HepG2 (cell line): ENCODE measurements at regions not wholly inside any gene's neighbourhood (a gene's known extent, or its start where the extent isn't known, plus 50 kb on each side); places are given as distances from the start of the nearest gene placed in this dataset.

ENCODE experiments used
- CENPBD1 ChIP-seq: sonication (generic); formaldehyde crosslinking; IDR thresholded peaks from 2 replicates; pipeline ENCODE4 v1.8.0; 2022; ENCODE audit warnings: missing genetic modification reagents, low read depth, mild to moderate bottlenecking, borderline replicate concordance
- DRAP1 ChIP-seq: IDR thresholded peaks from 2 replicates; pipeline ENCODE4 v1.6.1; 2016; ENCODE audit warnings: missing genetic modification reagents, missing compliant biosample characterization
- ERF ChIP-seq: IDR thresholded peaks from 2 replicates; pipeline ENCODE4 v1.6.1; 2018; ENCODE audit warnings: missing biosample characterization, missing genetic modification reagents
- FLYWCH1 ChIP-seq: sonication (generic); formaldehyde crosslinking; IDR thresholded peaks from 2 replicates; pipeline ENCODE4 v1.8.1; 2023; ENCODE audit warnings: mild to moderate bottlenecking, missing genetic modification reagents
- GPN1 ChIP-seq: sonication (generic); formaldehyde crosslinking; IDR thresholded peaks from 2 replicates; pipeline ENCODE4 v1.5.1; 2020; ENCODE audit warnings: missing genetic modification reagents, borderline replicate concordance
- IKZF1 ChIP-seq: fragments of 450-650 bp; IDR thresholded peaks from 2 replicates; pipeline ENCODE4 v1.7.1; 2016
- ISX ChIP-seq: sonication (generic); formaldehyde crosslinking; conservative IDR thresholded peaks from 2 replicates; pipeline ENCODE4 v1.5.0; 2020; ENCODE audit warnings: missing genetic modification reagents
- KAT8 ChIP-seq: IDR thresholded peaks from 2 replicates; pipeline ENCODE4 v1.6.1; 2016; ENCODE audit warnings: missing genetic modification reagents, missing compliant biosample characterization
- KDM5A ChIP-seq: fragments of 200-600 bp; sonication (generic); IDR thresholded peaks from 2 replicates; pipeline ENCODE4 v1.7.0; 2018; ENCODE audit warnings: antibody characterized with exemption, mild to moderate bottlenecking, low read length, borderline replicate concordance
- LRRFIP1 ChIP-seq: sonication (generic); formaldehyde crosslinking; conservative IDR thresholded peaks from 2 replicates; pipeline ENCODE4 v1.4.0; 2020; ENCODE audit warnings: missing genetic modification reagents
- NCOR1 ChIP-seq: fragments of 200-600 bp; sonication (generic); IDR thresholded peaks from 2 replicates; pipeline ENCODE4 v1.7.0; 2017; ENCODE audit warnings: antibody characterized with exemption, low read length, borderline replicate concordance
- SYNCRIP ChIP-seq: fragments of 200-400 bp; formaldehyde crosslinking; IDR thresholded peaks from 2 replicates; pipeline ENCODE4 v1.6.1; 2018; ENCODE audit warnings: mild to moderate bottlenecking, low read depth, low read length; ENCODE audit not compliant: insufficient read depth
- WIZ ChIP-seq: sonication (generic); formaldehyde crosslinking; IDR thresholded peaks from 2 replicates; pipeline ENCODE4 v1.5.1; 2020; ENCODE audit warnings: mild to moderate bottlenecking, missing genetic modification reagents
- ZFP62 ChIP-seq: sonication (generic); formaldehyde crosslinking; IDR thresholded peaks from 2 replicates; pipeline ENCODE4 v1.4.0; 2020; ENCODE audit warnings: missing genetic modification reagents
- ZNF382 ChIP-seq: sonication (generic); formaldehyde crosslinking; IDR thresholded peaks from 2 replicates; pipeline ENCODE4 v1.5.0; 2020; ENCODE audit warnings: missing genetic modification reagents, mild to moderate bottlenecking, borderline replicate concordance
- ZNF430 ChIP-seq: sonication (generic); formaldehyde crosslinking; IDR thresholded peaks from 2 replicates; pipeline ENCODE4 v1.9.0; 2021; ENCODE audit warnings: mild to moderate bottlenecking, missing genetic modification reagents
- ZNF567 ChIP-seq: sonication (generic); formaldehyde crosslinking; IDR thresholded peaks from 2 replicates; pipeline ENCODE4 v1.8.1; 2023; ENCODE audit warnings: mild to moderate bottlenecking, missing genetic modification reagents, borderline replicate concordance
- ZNF839 ChIP-seq: sonication (generic); formaldehyde crosslinking; IDR thresholded peaks from 2 replicates; pipeline ENCODE4 v1.4.0; 2020; ENCODE audit warnings: missing genetic modification reagents, mild to moderate bottlenecking, borderline replicate concordance
- ZNF878 ChIP-seq: sonication (generic); formaldehyde crosslinking; IDR thresholded peaks from 2 replicates; pipeline ENCODE4 v1.8.1; 2023; ENCODE audit warnings: mild to moderate bottlenecking, missing genetic modification reagents, moderate library complexity
- TF ChIP-seq, protein P1 (sequence below): sonication (generic); formaldehyde crosslinking; IDR thresholded peaks from 2 replicates; pipeline ENCODE4 v1.4.0; 2020; ENCODE audit warnings: mild to moderate bottlenecking, missing genetic modification reagents
- TF ChIP-seq, protein P2 (sequence below): sonication (generic); formaldehyde crosslinking; IDR thresholded peaks from 2 replicates; pipeline ENCODE4 v1.4.0; 2020; ENCODE audit warnings: missing genetic modification reagents
- TF ChIP-seq, protein P3 (sequence below): sonication (generic); formaldehyde crosslinking; IDR thresholded peaks from 2 replicates; pipeline ENCODE4 v1.4.0; 2020; ENCODE audit warnings: missing genetic modification reagents
- TF ChIP-seq, protein P4 (sequence below): sonication (generic); formaldehyde crosslinking; IDR thresholded peaks from 2 replicates; pipeline ENCODE4 v1.4.0; 2020; ENCODE audit warnings: missing genetic modification reagents, borderline replicate concordance

GRCh38 chr3:72270072-72270681, 485.2 kb upstream of the PROK2 start (continued):
- TF ChIP-seq NCOR1 (no peak), ZNF878 (CRISPR knock-in tag) (0 out of 2 replicates have a peak, but pooled peaks have one; percentile 35), GPN1 (no peak), KAT8 (no peak), ISX (CRISPR knock-in tag) (no peak), DRAP1 (CRISPR knock-in tag) (no peak), ERF (CRISPR knock-in tag) (peak; percentile 48; the same call in 1 of the 2 replicates), ZNF430 (CRISPR knock-in tag) (no peak), ZNF382 (CRISPR knock-in tag) (no peak), WIZ (CRISPR knock-in tag) (no peak), ZNF839 (no peak), ZNF567 (no peak), CENPBD1 (CRISPR knock-in tag) (no peak), SYNCRIP (no peak), KDM5A (no peak), FLYWCH1 (CRISPR knock-in tag) (no peak), ZFP62 (CRISPR knock-in tag) (no peak), LRRFIP1 (CRISPR knock-in tag) (no peak), IKZF1 (no peak)
- TF ChIP-seq, protein P1, sequence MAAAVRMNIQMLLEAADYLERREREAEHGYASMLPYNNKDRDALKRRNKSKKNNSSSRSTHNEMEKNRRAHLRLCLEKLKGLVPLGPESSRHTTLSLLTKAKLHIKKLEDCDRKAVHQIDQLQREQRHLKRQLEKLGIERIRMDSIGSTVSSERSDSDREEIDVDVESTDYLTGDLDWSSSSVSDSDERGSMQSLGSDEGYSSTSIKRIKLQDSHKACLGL (CRISPR knock-in tag): no peak
- TF ChIP-seq, protein P2, sequence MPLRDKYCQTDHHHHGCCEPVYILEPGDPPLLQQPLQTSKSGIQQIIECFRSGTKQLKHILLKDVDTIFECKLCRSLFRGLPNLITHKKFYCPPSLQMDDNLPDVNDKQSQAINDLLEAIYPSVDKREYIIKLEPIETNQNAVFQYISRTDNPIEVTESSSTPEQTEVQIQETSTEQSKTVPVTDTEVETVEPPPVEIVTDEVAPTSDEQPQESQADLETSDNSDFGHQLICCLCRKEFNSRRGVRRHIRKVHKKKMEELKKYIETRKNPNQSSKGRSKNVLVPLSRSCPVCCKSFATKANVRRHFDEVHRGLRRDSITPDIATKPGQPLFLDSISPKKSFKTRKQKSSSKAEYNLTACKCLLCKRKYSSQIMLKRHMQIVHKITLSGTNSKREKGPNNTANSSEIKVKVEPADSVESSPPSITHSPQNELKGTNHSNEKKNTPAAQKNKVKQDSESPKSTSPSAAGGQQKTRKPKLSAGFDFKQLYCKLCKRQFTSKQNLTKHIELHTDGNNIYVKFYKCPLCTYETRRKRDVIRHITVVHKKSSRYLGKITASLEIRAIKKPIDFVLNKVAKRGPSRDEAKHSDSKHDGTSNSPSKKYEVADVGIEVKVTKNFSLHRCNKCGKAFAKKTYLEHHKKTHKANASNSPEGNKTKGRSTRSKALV (CRISPR knock-in tag): peak; percentile 48; the same call in 1 of the 2 replicates
- TF ChIP-seq, protein P3, sequence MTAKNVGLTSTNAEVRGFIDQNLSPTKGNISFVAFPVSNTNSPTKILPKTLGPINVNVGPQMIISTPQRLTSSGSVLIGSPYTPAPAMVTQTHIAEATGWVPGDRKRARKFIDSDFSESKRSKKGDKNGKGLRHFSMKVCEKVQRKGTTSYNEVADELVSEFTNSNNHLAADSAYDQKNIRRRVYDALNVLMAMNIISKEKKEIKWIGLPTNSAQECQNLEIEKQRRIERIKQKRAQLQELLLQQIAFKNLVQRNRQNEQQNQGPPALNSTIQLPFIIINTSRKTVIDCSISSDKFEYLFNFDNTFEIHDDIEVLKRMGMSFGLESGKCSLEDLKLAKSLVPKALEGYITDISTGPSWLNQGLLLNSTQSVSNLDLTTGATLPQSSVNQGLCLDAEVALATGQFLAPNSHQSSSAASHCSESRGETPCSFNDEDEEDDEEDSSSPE (CRISPR knock-in tag): no peak
- TF ChIP-seq, protein P4, sequence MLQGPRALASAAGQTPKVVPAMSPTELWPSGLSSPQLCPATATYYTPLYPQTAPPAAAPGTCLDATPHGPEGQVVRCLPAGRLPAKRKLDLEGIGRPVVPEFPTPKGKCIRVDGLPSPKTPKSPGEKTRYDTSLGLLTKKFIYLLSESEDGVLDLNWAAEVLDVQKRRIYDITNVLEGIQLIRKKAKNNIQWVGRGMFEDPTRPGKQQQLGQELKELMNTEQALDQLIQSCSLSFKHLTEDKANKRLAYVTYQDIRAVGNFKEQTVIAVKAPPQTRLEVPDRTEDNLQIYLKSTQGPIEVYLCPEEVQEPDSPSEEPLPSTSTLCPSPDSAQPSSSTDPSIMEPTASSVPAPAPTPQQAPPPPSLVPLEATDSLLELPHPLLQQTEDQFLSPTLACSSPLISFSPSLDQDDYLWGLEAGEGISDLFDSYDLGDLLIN: no peak
